ENCODE measurements at regions not wholly inside any gene's neighbourhood (a gene's known extent, or its start where the extent isn't known, plus 50 kb on each side); places are given as distances from the start of the nearest gene placed in this dataset.
"Not testable (repeated sequence)": the region's sequence is repeated elsewhere in the genome, so short reads cannot be mapped to it uniquely, and the experiment has no call there.

GRCh38 chrX:53883196-53883595 lies 161.1 kb downstream of the PHF8 start:
- H3K9me3 Mint-ChIP-seq, result peaks cover 6% of the 10 kb centered on the region
- H3K27ac Mint-ChIP-seq, result no peak overlapping the region
- H3K27me3 Mint-ChIP-seq, result no peaks in the 10 kb centered on the region
- TF ChIP-seq, protein P1, sequence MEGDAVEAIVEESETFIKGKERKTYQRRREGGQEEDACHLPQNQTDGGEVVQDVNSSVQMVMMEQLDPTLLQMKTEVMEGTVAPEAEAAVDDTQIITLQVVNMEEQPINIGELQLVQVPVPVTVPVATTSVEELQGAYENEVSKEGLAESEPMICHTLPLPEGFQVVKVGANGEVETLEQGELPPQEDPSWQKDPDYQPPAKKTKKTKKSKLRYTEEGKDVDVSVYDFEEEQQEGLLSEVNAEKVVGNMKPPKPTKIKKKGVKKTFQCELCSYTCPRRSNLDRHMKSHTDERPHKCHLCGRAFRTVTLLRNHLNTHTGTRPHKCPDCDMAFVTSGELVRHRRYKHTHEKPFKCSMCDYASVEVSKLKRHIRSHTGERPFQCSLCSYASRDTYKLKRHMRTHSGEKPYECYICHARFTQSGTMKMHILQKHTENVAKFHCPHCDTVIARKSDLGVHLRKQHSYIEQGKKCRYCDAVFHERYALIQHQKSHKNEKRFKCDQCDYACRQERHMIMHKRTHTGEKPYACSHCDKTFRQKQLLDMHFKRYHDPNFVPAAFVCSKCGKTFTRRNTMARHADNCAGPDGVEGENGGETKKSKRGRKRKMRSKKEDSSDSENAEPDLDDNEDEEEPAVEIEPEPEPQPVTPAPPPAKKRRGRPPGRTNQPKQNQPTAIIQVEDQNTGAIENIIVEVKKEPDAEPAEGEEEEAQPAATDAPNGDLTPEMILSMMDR (conservative IDR thresholded peaks at IDR 0.05), result no peak
- no peaks in the 10 kb centered on the region for H3K36me3 Mint-ChIP-seq
- H3K4me3 Mint-ChIP-seq, result no peak overlapping the region
- H3K4me1 Mint-ChIP-seq (ENCODE audit: unreplicated experiment), result no peaks in the 10 kb centered on the region
- no peak for DNase-seq (ENCODE audit: extremely low spot score, unreplicated experiment)

GRCh38 chrX:53882331-53882730 lies 161.9 kb downstream of the PHF8 start:
- Mint-ChIP-seq H3K27ac (no peak overlapping the region), H3K4me1 (ENCODE audit: unreplicated experiment) (no peaks in the 10 kb centered on the region), H3K4me3 (no peak overlapping the region), H3K27me3 (no peaks in the 10 kb centered on the region), H3K36me3 (no peaks in the 10 kb centered on the region), H3K9me3 (peaks cover 8% of the 10 kb centered on the region)
- TF ChIP-seq, protein P1 (conservative IDR thresholded peaks at IDR 0.05), result no peak
- no peak for DNase-seq (ENCODE audit: extremely low spot score, unreplicated experiment)

- not testable (repeated sequence) for H3K4me1 Mint-ChIP-seq (ENCODE audit: unreplicated experiment); H3K36me3 Mint-ChIP-seq; DNase-seq (ENCODE audit: extremely low spot score, unreplicated experiment); H3K4me3 Mint-ChIP-seq; H3K27me3 Mint-ChIP-seq; H3K27ac Mint-ChIP-seq
- peaks cover 12% of the 10 kb centered on the region for H3K9me3 Mint-ChIP-seq
These were observed 163.5 kb downstream of the PHF8 start for GRCh38 chrX:53880786-53881185.

GRCh38 chrX:53859890-53860289 lies 173.4 kb upstream of the HUWE1 start:
- H3K36me3 Mint-ChIP-seq, result no peaks in the 10 kb centered on the region
- no peaks in the 10 kb centered on the region for H3K27me3 Mint-ChIP-seq
- H3K27ac Mint-ChIP-seq, result no peak overlapping the region
- DNase-seq (ENCODE audit: extremely low spot score, unreplicated experiment), result no peak
- TF ChIP-seq, protein P1 (conservative IDR thresholded peaks at IDR 0.05), result no peak
- H3K4me3 Mint-ChIP-seq, result no peak overlapping the region
- no peaks in the 10 kb centered on the region for H3K9me3 Mint-ChIP-seq
- H3K4me1 Mint-ChIP-seq (ENCODE audit: unreplicated experiment), result no peaks in the 10 kb centered on the region

DNA sequence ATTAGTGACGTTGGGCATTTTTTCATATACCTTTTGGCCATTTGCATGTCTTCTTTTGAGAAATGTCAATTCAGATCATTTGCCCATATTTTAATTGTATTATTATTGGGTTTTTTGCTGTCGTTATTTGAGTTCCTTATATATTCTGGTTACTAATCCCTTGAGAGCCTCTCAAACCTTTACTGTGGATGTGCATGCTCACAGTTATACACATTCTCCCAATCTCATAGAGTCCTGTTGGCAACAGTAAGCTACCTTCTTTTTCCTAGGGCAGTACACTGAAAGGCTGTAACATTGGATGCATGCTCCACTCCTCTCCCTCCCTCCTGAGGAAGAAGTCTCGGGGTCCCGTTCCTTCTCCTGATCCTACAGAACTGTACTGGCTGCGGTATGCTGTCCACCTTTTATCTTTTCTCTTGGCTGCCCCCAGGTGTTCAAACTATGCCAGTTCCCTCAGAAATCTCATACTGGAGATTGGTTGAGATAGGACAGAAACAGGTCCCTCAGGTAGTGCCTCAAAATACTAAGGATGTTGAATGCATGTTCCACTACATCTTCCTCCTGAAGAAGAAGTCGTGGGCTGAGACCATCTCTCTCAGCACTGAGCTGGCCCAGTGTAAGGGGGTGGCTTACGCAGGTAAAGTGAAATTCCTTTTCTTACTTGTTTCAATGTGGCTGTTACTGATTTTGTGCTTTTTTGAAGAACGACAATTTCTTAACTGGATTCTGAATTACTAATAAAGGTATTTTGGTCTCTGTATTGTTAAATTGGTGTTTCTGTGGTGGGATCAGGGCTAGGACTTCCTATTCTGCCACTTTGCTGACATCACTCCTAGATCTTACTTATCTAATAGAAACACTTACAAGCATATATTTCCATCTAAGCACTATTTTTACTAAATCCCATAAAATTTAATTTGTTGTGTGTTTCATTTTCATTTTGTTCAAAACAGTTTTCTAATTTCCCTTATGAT lies 145.4 kb upstream of the HUWE1 start:
- Mint-ChIP-seq H3K4me1 (ENCODE audit: unreplicated experiment) (no peaks in the 10 kb centered on the region), H3K27me3 (peaks cover 3% of the 10 kb centered on the region), H3K36me3 (no peaks in the 10 kb centered on the region), H3K9me3 (no peaks in the 10 kb centered on the region), H3K4me3 (no peak overlapping the region), H3K27ac (no peak overlapping the region)
- TF ChIP-seq, protein P1 (conservative IDR thresholded peaks at IDR 0.05), result peak; percentile 65
- no peak for DNase-seq (ENCODE audit: extremely low spot score, unreplicated experiment)

DNA sequence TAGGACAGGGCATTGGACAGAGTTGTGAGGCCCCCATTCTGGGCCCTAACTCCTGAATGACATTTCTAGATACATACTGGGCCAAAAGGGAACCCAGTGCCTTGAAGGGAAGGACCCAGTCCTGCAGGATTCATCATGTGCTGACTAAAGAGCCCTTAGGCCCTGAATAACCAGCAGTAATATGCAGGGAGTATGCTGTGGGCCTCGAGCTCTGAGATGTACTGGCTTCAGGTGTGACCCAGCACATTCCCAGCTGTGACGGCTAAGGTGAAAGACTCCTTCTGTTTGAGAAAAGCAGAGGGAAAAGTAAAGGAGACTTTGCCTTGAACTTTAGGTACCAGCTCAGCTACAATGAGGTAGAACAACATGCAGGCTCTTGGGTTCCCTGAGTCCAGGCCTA lies 138.2 kb upstream of the HUWE1 start:
- Mint-ChIP-seq H3K27me3 (no peaks in the 10 kb centered on the region), H3K4me3 (no peak overlapping the region), H3K4me1 (ENCODE audit: unreplicated experiment) (no peaks in the 10 kb centered on the region), H3K9me3 (no peaks in the 10 kb centered on the region), H3K36me3 (no peaks in the 10 kb centered on the region), H3K27ac (no peak overlapping the region)
- TF ChIP-seq, protein P1 (conservative IDR thresholded peaks at IDR 0.05), result no peak
- DNase-seq (ENCODE audit: extremely low spot score, unreplicated experiment), result no peak

DNA sequence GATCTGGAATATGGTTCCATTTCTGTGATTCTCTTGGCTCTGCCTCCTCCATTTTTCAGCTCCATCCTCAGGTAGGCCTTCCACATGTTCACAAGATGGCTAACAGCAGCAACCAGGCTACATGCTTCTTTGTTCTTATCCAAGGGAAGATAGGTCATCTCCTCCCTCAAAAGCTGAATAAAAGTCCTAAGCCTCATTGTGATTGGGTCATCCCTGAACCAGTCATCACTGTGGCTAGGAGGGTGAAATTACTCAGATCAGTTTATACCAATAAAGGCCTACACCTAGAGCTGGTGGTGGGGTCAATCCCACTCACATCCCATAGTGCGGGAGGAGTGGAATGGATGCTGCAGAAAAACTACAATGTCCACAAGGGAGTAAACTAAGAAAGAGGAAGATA lies 131.6 kb upstream of the HUWE1 start:
- not testable (repeated sequence) for H3K9me3 Mint-ChIP-seq; H3K36me3 Mint-ChIP-seq; DNase-seq (ENCODE audit: extremely low spot score, unreplicated experiment); H3K27me3 Mint-ChIP-seq; H3K4me1 Mint-ChIP-seq (ENCODE audit: unreplicated experiment); H3K4me3 Mint-ChIP-seq; H3K27ac Mint-ChIP-seq
